ENCODE measurements at regions not wholly inside any gene's neighbourhood (a gene's known extent, or its start where the extent isn't known, plus 50 kb on each side); places are given as distances from the start of the nearest gene placed in this dataset.
A peak's percentile ranks its signal among the peaks of the same experiment; 100 is the strongest.

- Histone ChIP-seq H4K8ac (ENCODE audit: low read depth, low read length) (no peak overlapping the region), H3K4me3 (ENCODE audit: low read length in 2 of 2) (no peak overlapping the region), H3K27ac (replicated peaks; ENCODE audit: low read length) (no peak overlapping the region), H3K27me3 (ENCODE audit: control insufficient read depth in 3 of 3, insufficient read depth in 3 of 3, low read depth in 1 of 3, low read length in 3 of 3) (no peaks in the 10 kb centered on the region), H3K18ac (ENCODE audit: low read length) (no peak overlapping the region), H3K9me3 (replicated peaks in 1 of 2; ENCODE audit: control insufficient read depth in 2 of 2, insufficient read depth in 1 of 2, low read depth in 1 of 2, low read length in 2 of 2) (no peaks in the 10 kb centered on the region), H2BK120ac (ENCODE audit: low read depth, low read length) (no peak overlapping the region), H2AK5ac (ENCODE audit: low read depth, low read length) (no peak overlapping the region), H3K36me3 (replicated peaks in 1 of 2; ENCODE audit: control insufficient read depth in 2 of 2, insufficient read depth in 2 of 2, low read length in 2 of 2) (no peaks in the 10 kb centered on the region), H2BK5ac (ENCODE audit: low read length) (no peak overlapping the region), H4K91ac (ENCODE audit: low read depth, low read length, poor library complexity) (no peak overlapping the region), H3K23ac (ENCODE audit: low read depth, low read length, poor library complexity) (no peak overlapping the region), H3K9ac (ENCODE audit: low read depth, low read length, poor library complexity) (no peak overlapping the region), H3K79me1 (ENCODE audit: low read depth, low read length) (no peaks in the 10 kb centered on the region), H3K4ac (ENCODE audit: low read length) (no peak overlapping the region), H3K4me1 (ENCODE audit: control insufficient read depth in 2 of 2, insufficient read depth in 1 of 2, low read depth in 1 of 2, low read length in 2 of 2) (no peaks in the 10 kb centered on the region), H2BK12ac (ENCODE audit: low read length) (no peak overlapping the region), H2AFZ (ENCODE audit: low read length) (no peak overlapping the region), H3K4me2 (ENCODE audit: insufficient read depth, low read length, poor library complexity, severe bottlenecking) (no peak overlapping the region), H3K14ac (ENCODE audit: low read length) (no peak overlapping the region), H2BK15ac (ENCODE audit: low read length) (no peak overlapping the region)
- no CpG with 5 or more reads among the region's 2 CpGs for WGBS, 2 donors (ENCODE audit: extremely low coverage in 2 of 2, insufficient read length in 2 of 2, insufficient replicate concordance in 1 of 2)
- DNase-seq (ENCODE audit: low spot score) = no peak
Measured at GRCh38 chr1:56034847-56035481, 544.4 kb downstream of the PLPP3 start.

GRCh38 chr1:56034222-56034621 is 545.1 kb downstream of the PLPP3 start:
- no peak overlapping the region for H2BK15ac ChIP-seq (ENCODE audit: low read length)
- no peak overlapping the region for H2BK5ac ChIP-seq (ENCODE audit: low read length)
- H3K4me2 ChIP-seq (ENCODE audit: insufficient read depth, low read length, poor library complexity, severe bottlenecking) = no peak overlapping the region
- no peak overlapping the region for H2BK12ac ChIP-seq (ENCODE audit: low read length)
- no peak overlapping the region for H4K91ac ChIP-seq (ENCODE audit: low read depth, low read length, poor library complexity)
- H3K27me3 ChIP-seq (ENCODE audit: control insufficient read depth in 3 of 3, insufficient read depth in 3 of 3, low read depth in 1 of 3, low read length in 3 of 3) = no peaks in the 10 kb centered on the region
- no peak overlapping the region for H4K8ac ChIP-seq (ENCODE audit: low read depth, low read length)
- no peak overlapping the region for H3K27ac ChIP-seq (replicated peaks; ENCODE audit: low read length)
- no peak overlapping the region for H2BK120ac ChIP-seq (ENCODE audit: low read depth, low read length)
- no peaks in the 10 kb centered on the region for H3K4me1 ChIP-seq (ENCODE audit: control insufficient read depth in 2 of 2, insufficient read depth in 1 of 2, low read depth in 1 of 2, low read length in 2 of 2)
- H3K36me3 ChIP-seq (replicated peaks in 1 of 2; ENCODE audit: control insufficient read depth in 2 of 2, insufficient read depth in 2 of 2, low read length in 2 of 2) = no peaks in the 10 kb centered on the region
- H3K23ac ChIP-seq (ENCODE audit: low read depth, low read length, poor library complexity) = no peak overlapping the region
- no peak overlapping the region for H3K4me3 ChIP-seq (ENCODE audit: low read length in 2 of 2)
- H3K79me1 ChIP-seq (ENCODE audit: low read depth, low read length) = no peaks in the 10 kb centered on the region
- no peak overlapping the region for H3K9ac ChIP-seq (ENCODE audit: low read depth, low read length, poor library complexity)
- H2AK5ac ChIP-seq (ENCODE audit: low read depth, low read length) = no peak overlapping the region
- no peak overlapping the region for H3K4ac ChIP-seq (ENCODE audit: low read length)
- no peak for DNase-seq (ENCODE audit: low spot score)
- H2AFZ ChIP-seq (ENCODE audit: low read length) = no peak overlapping the region
- H3K14ac ChIP-seq (ENCODE audit: low read length) = no peak overlapping the region
- no peak overlapping the region for H3K18ac ChIP-seq (ENCODE audit: low read length)
- H3K9me3 ChIP-seq (replicated peaks in 1 of 2; ENCODE audit: control insufficient read depth in 2 of 2, insufficient read depth in 1 of 2, low read depth in 1 of 2, low read length in 2 of 2) = no peaks in the 10 kb centered on the region

GRCh38 chr1:56033321-56034037 is 545.9 kb downstream of the PLPP3 start:
- Histone ChIP-seq H3K9me3 (replicated peaks in 1 of 2; ENCODE audit: control insufficient read depth in 2 of 2, insufficient read depth in 1 of 2, low read depth in 1 of 2, low read length in 2 of 2) (no peaks in the 10 kb centered on the region), H4K8ac (ENCODE audit: low read depth, low read length) (no peak overlapping the region), H3K4me1 (ENCODE audit: control insufficient read depth in 2 of 2, insufficient read depth in 1 of 2, low read depth in 1 of 2, low read length in 2 of 2) (no peaks in the 10 kb centered on the region), H2BK5ac (ENCODE audit: low read length) (no peak overlapping the region), H3K4me3 (ENCODE audit: low read length in 2 of 2) (no peak overlapping the region), H3K27ac (replicated peaks; ENCODE audit: low read length) (no peak overlapping the region), H2AFZ (ENCODE audit: low read length) (no peak overlapping the region), H2BK12ac (ENCODE audit: low read length) (peak overlapping the region; percentile 27), H3K36me3 (replicated peaks in 1 of 2; ENCODE audit: control insufficient read depth in 2 of 2, insufficient read depth in 2 of 2, low read length in 2 of 2) (no peaks in the 10 kb centered on the region), H3K4ac (ENCODE audit: low read length) (no peak overlapping the region), H2BK15ac (ENCODE audit: low read length) (no peak overlapping the region), H2BK120ac (ENCODE audit: low read depth, low read length) (no peak overlapping the region), H3K18ac (ENCODE audit: low read length) (no peak overlapping the region), H3K14ac (ENCODE audit: low read length) (no peak overlapping the region), H3K23ac (ENCODE audit: low read depth, low read length, poor library complexity) (no peak overlapping the region), H3K79me1 (ENCODE audit: low read depth, low read length) (no peaks in the 10 kb centered on the region), H3K27me3 (ENCODE audit: control insufficient read depth in 3 of 3, insufficient read depth in 3 of 3, low read depth in 1 of 3, low read length in 3 of 3) (no peaks in the 10 kb centered on the region), H2AK5ac (ENCODE audit: low read depth, low read length) (no peak overlapping the region), H3K4me2 (ENCODE audit: insufficient read depth, low read length, poor library complexity, severe bottlenecking) (no peak overlapping the region), H3K9ac (ENCODE audit: low read depth, low read length, poor library complexity) (no peak overlapping the region), H4K91ac (ENCODE audit: low read depth, low read length, poor library complexity) (no peak overlapping the region)
- DNase-seq (ENCODE audit: low spot score) = no peak
- WGBS, 2 donors (ENCODE audit: extremely low coverage in 2 of 2, insufficient read length in 2 of 2, insufficient replicate concordance in 1 of 2) = no CpG with 5 or more reads among the region's 3 CpGs

GRCh38 chr1:56032096-56032676 is 547.2 kb downstream of the PLPP3 start:
- Histone ChIP-seq H3K27me3 (ENCODE audit: control insufficient read depth in 3 of 3, insufficient read depth in 3 of 3, low read depth in 1 of 3, low read length in 3 of 3) (no peaks in the 10 kb centered on the region), H3K9ac (ENCODE audit: low read depth, low read length, poor library complexity) (no peak overlapping the region), H3K4me1 (ENCODE audit: control insufficient read depth in 2 of 2, insufficient read depth in 1 of 2, low read depth in 1 of 2, low read length in 2 of 2) (no peaks in the 10 kb centered on the region), H3K18ac (ENCODE audit: low read length) (no peak overlapping the region), H3K36me3 (replicated peaks in 1 of 2; ENCODE audit: control insufficient read depth in 2 of 2, insufficient read depth in 2 of 2, low read length in 2 of 2) (no peaks in the 10 kb centered on the region), H2AFZ (ENCODE audit: low read length) (no peak overlapping the region), H4K91ac (ENCODE audit: low read depth, low read length, poor library complexity) (no peak overlapping the region), H3K4me3 (ENCODE audit: low read length in 2 of 2) (no peak overlapping the region), H4K8ac (ENCODE audit: low read depth, low read length) (no peak overlapping the region), H2BK120ac (ENCODE audit: low read depth, low read length) (no peak overlapping the region), H3K14ac (ENCODE audit: low read length) (no peak overlapping the region), H2BK12ac (ENCODE audit: low read length) (no peak overlapping the region), H3K4me2 (ENCODE audit: insufficient read depth, low read length, poor library complexity, severe bottlenecking) (no peak overlapping the region), H3K4ac (ENCODE audit: low read length) (no peak overlapping the region), H2AK5ac (ENCODE audit: low read depth, low read length) (no peak overlapping the region), H3K9me3 (replicated peaks in 1 of 2; ENCODE audit: control insufficient read depth in 2 of 2, insufficient read depth in 1 of 2, low read depth in 1 of 2, low read length in 2 of 2) (no peaks in the 10 kb centered on the region), H3K27ac (replicated peaks; ENCODE audit: low read length) (no peak overlapping the region), H3K23ac (ENCODE audit: low read depth, low read length, poor library complexity) (no peak overlapping the region), H2BK5ac (ENCODE audit: low read length) (no peak overlapping the region), H2BK15ac (ENCODE audit: low read length) (no peak overlapping the region), H3K79me1 (ENCODE audit: low read depth, low read length) (no peaks in the 10 kb centered on the region)
- WGBS, 2 donors (ENCODE audit: extremely low coverage in 2 of 2, insufficient read length in 2 of 2, insufficient replicate concordance in 1 of 2) = no CpG with 5 or more reads among the region's 3 CpGs
- no peak for DNase-seq (ENCODE audit: low spot score)

Measured in neuronal stem cell (in vitro differentiated cells).